Upper lobe of left lung (tissue), 6 donors: ENCODE measurements at regions not wholly inside any gene's neighbourhood (a gene's known extent, or its start where the extent isn't known, plus 50 kb on each side); places are given as distances from the start of the nearest gene placed in this dataset.

Experiments used
- ATAC-seq, 2 donors: fragments of 200-7000 bp; cut with Tn5 transposase; one replicate each; pipeline ENCODE4 v1.9.1; 2022; ENCODE audit warnings: mild to moderate bottlenecking in 2 of 2, moderate library complexity in 2 of 2; ENCODE audit not compliant: low FRiP score in 2 of 2
- DNase-seq, 2 donors: peaks; one replicate each; pipeline ENCODE4 v3.0.0-alpha.2; 2019 to 2020
- H3K27ac ChIP-seq, 4 donors: fragments of 200-600 bp; sonication (generic); one replicate each; pipeline ENCODE4 v1.5.1; 2016 to 2019
- H3K27me3 ChIP-seq, 4 donors: fragments of 200-600 bp; sonication (generic); one replicate each; pipeline ENCODE4 v1.5.1; 2017 to 2019
- H3K36me3 ChIP-seq, 4 donors: fragments of 200-600 bp; sonication (generic); one replicate each; pipeline ENCODE4 v1.5.1; 2016 to 2019
- H3K4me1 ChIP-seq, 4 donors: fragments of 200-600 bp; sonication (generic); one replicate each; pipeline ENCODE4 v1.5.1; 2018 to 2019
- H3K4me3 ChIP-seq, 4 donors: fragments of 200-600 bp; sonication (generic); one replicate each; pipeline ENCODE4 v1.5.1; 2017 to 2019; ENCODE audit warnings: mild to moderate bottlenecking in 2 of 4, moderate library complexity in 1 of 4
- H3K9me3 ChIP-seq, 4 donors: fragments of 200-600 bp; sonication (generic); one replicate each; pipeline ENCODE4 v1.5.1; 2018 to 2019
- CTCF ChIP-seq, 6 experiments: fragments of 450-650 bp in 4 of 6; fragments of 200-600 bp in 2 of 6; sonication (generic) in 2 of 6; IDR thresholded peaks; one replicate each; pipeline ENCODE4 v1.5.1; 2016 to 2019; ENCODE audit warnings: antibody characterized with exemption in 6 of 6
- EP300 ChIP-seq, 4 donors: sonication (generic); formaldehyde crosslinking; IDR thresholded peaks; one replicate each; pipeline ENCODE4 v1.5.1; 2017; ENCODE audit warnings: antibody characterized with exemption in 4 of 4, control low read depth in 2 of 4
- POLR2A ChIP-seq, 4 donors: fragments of 450-650 bp; IDR thresholded peaks; one replicate each; pipeline ENCODE4 v1.5.1; 2016 to 2017; ENCODE audit warnings: antibody characterized with exemption in 4 of 4, mild to moderate bottlenecking in 2 of 4
- POLR2AphosphoS5 ChIP-seq, 2 donors: sonication (generic); formaldehyde crosslinking; IDR thresholded peaks; one replicate each; pipeline ENCODE4 v1.5.1; 2017; ENCODE audit warnings: antibody characterized with exemption in 2 of 2
- WGBS, 2 donors: methylation state at CpG; one replicate each; pipeline ENCODE4 v1.1.5; 2017 to 2018; 5-methylcytosine and 5-hydroxymethylcytosine counted together
- donor health status: DM: no; HTN: no; CAD: no; lungs with moderate emphysema.
- donor health status: DM: no; HTN: yes; CAD: no; lungs with severe emphysema.

- ATAC-seq (no peak), DNase-seq (no peak)
- Histone ChIP-seq H3K4me1 (no peaks in the 10 kb centered on the region), H3K36me3 (no peaks in the 10 kb centered on the region), H3K27ac (no peak overlapping the region), H3K27me3 (no peaks in the 10 kb centered on the region), H3K9me3 (no peaks in the 10 kb centered on the region), H3K4me3 (no peak overlapping the region)
- 70 to 72% methylated on average over 5 of the region's 5 CpGs for WGBS, 2 donors
- no peak for TF ChIP-seq POLR2A (IDR thresholded peaks at IDR 0.05)
- no peak for TF ChIP-seq EP300 (IDR thresholded peaks at IDR 0.05)
- no peak for TF ChIP-seq POLR2AphosphoS5 (IDR thresholded peaks at IDR 0.05)
- no peak for TF ChIP-seq CTCF (IDR thresholded peaks at IDR 0.05)
These were observed 931.0 kb upstream of the MIR17HG start for GRCh38 chr13:90416519-90416918.

GRCh38 chr13:90416938-90417337 lies 930.5 kb upstream of the MIR17HG start:
- Histone ChIP-seq H3K4me1 (no peaks in the 10 kb centered on the region), H3K27me3 (no peaks in the 10 kb centered on the region), H3K4me3 (no peak overlapping the region), H3K27ac (no peak overlapping the region), H3K9me3 (no peaks in the 10 kb centered on the region), H3K36me3 (no peaks in the 10 kb centered on the region)
- 65 to 68% methylated on average over 1 of the region's 1 CpG for WGBS, 2 donors
- ATAC-seq (no peak), DNase-seq (no peak)
- TF ChIP-seq POLR2AphosphoS5 (IDR thresholded peaks at IDR 0.05) (no peak), EP300 (IDR thresholded peaks at IDR 0.05) (no peak), POLR2A (IDR thresholded peaks at IDR 0.05) (no peak), CTCF (IDR thresholded peaks at IDR 0.05) (no peak)

GRCh38 chr13:90420683-90421082 lies 926.8 kb upstream of the MIR17HG start:
- WGBS, 2 donors = 93 to 96% methylated on average over 2 of the region's 2 CpGs

GRCh38 chr13:90427322-90428272 lies 919.9 kb upstream of the MIR17HG start:
- no peak for TF ChIP-seq CTCF (IDR thresholded peaks at IDR 0.05)
- no peak for TF ChIP-seq EP300 (IDR thresholded peaks at IDR 0.05)
- no peak for TF ChIP-seq POLR2AphosphoS5 (IDR thresholded peaks at IDR 0.05)
- no peak for TF ChIP-seq POLR2A (IDR thresholded peaks at IDR 0.05)
- ATAC-seq (peak; percentile 31 to 53), DNase-seq (peak in 1 of 2 donors; percentile 36)
- H3K9me3 ChIP-seq = no peaks in the 10 kb centered on the region
- no peak overlapping the region for H3K4me3 ChIP-seq
- no peaks in the 10 kb centered on the region for H3K27me3 ChIP-seq
- no peaks in the 10 kb centered on the region for H3K4me1 ChIP-seq
- H3K36me3 ChIP-seq = no peaks in the 10 kb centered on the region
- WGBS, 2 donors = 51 to 57% methylated on average over 4 to 8 of the region's 8 CpGs
- no peak overlapping the region for H3K27ac ChIP-seq

More at GRCh38 chr13:90420683-90421082, 926.8 kb upstream of the MIR17HG start:
- Histone ChIP-seq H3K4me1 (no peaks in the 10 kb centered on the region), H3K27ac (no peak overlapping the region), H3K9me3 (no peaks in the 10 kb centered on the region), H3K27me3 (no peaks in the 10 kb centered on the region), H3K4me3 (no peak overlapping the region), H3K36me3 (no peaks in the 10 kb centered on the region)
- no peak for ATAC-seq
- DNase-seq = no peak
- no peak for TF ChIP-seq POLR2A (IDR thresholded peaks at IDR 0.05)
- TF ChIP-seq EP300 (IDR thresholded peaks at IDR 0.05) = no peak
- no peak for TF ChIP-seq POLR2AphosphoS5 (IDR thresholded peaks at IDR 0.05)
- no peak for TF ChIP-seq CTCF (IDR thresholded peaks at IDR 0.05)
